ENCODE measurements at regions not wholly inside any gene's neighbourhood (a gene's known extent, or its start where the extent isn't known, plus 50 kb on each side); places are given as distances from the start of the nearest gene placed in this dataset.

DNA sequence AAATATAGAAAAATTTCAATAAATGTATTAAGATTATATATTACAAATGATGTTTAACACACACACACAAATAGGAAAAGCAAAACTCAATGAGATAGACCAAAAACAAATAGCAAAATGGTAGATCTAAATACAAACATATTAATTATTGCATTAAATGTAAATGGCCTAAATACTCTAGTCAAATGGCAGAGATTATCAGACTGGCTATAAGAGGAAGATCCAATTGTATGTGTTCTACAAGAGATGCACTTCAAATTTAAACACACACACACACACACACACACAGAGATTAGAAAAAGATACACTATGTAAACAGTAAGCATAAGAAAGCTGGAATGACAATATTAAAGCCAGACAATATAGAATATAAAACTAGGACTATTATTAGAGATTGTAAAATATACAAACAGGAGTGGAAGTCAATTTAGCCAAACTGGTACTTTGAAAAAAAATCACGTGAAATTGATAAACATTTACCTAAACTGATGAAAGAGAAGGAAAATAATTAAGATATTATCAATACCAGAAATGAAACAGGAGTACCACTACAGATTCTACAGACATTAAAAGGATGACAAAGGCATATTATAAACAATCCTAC is 150.5 kb downstream of the TBXT start:
- Histone ChIP-seq H3K9ac (ENCODE audit: low read depth in 1 of 2, low read length in 2 of 2) (no peak overlapping the region), H3K9me3 (ENCODE audit: control insufficient read depth in 4 of 4, low read length in 3 of 4) (peaks cover 0 to 9% (median under 1%) of the 10 kb centered on the region in 4 donors), H3K4me1 (ENCODE audit: control insufficient read depth in 4 of 4, insufficient read depth in 4 of 4, low read length in 3 of 4) (no peaks in the 10 kb centered on the region), H3K27me3 (ENCODE audit: control insufficient read depth in 4 of 4, insufficient read depth in 4 of 4, low read length in 3 of 4) (peaks cover 0 to 4% (median 0%) of the 10 kb centered on the region in 4 donors), H3K27ac (ENCODE audit: low read depth in 1 of 2, low read length in 2 of 2) (no peak overlapping the region), H3K4me3 (ENCODE audit: low read depth in 1 of 3, low read length in 3 of 3) (no peak overlapping the region), H3K36me3 (ENCODE audit: control insufficient read depth in 4 of 4, insufficient read depth in 3 of 4, low read depth in 1 of 4, low read length in 3 of 4) (no peaks in the 10 kb centered on the region)
- DNase-seq (ENCODE audit: low spot score) = no peak
- 54% methylated on average over 1 of the region's 1 CpG for WGBS
- TF ChIP-seq YY1 (IDR thresholded peaks at IDR 0.05) = no peak
- TF ChIP-seq RXRA (IDR thresholded peaks at IDR 0.05) = no peak

DNA sequence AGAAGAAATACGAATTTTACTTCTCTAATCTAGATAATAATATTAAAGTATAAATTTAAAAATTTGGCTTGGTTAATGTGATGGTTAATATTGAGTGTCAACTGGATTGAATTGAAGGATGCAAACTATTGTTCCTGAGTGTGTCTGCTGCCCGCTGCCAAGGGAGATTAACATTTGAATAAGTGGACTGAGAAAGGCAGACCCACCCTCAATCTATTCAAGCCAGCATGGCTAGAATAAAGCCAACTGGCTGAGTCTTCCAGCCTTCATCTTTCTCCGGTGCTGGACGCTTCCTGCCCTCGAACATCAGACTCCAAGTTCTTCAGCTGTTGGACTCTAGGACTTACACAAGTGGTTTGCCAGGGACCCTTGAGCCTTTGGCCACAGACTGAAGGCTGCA is 152.7 kb downstream of the TBXT start:
- peaks cover 0 to 16% (median 0%) of the 10 kb centered on the region in 4 donors for H3K27me3 ChIP-seq (ENCODE audit: control insufficient read depth in 4 of 4, insufficient read depth in 4 of 4, low read length in 3 of 4)
- H3K9ac ChIP-seq (ENCODE audit: low read depth in 1 of 2, low read length in 2 of 2) = no peak overlapping the region
- DNase-seq (ENCODE audit: low spot score) = no peak
- no peaks in the 10 kb centered on the region for H3K4me1 ChIP-seq (ENCODE audit: control insufficient read depth in 4 of 4, insufficient read depth in 4 of 4, low read length in 3 of 4)
- peaks cover 0 to 9% (median under 1%) of the 10 kb centered on the region in 4 donors for H3K9me3 ChIP-seq (ENCODE audit: control insufficient read depth in 4 of 4, low read length in 3 of 4)
- H3K36me3 ChIP-seq (ENCODE audit: control insufficient read depth in 4 of 4, insufficient read depth in 3 of 4, low read depth in 1 of 4, low read length in 3 of 4) = no peaks in the 10 kb centered on the region
- TF ChIP-seq FOXA1 (IDR thresholded peaks at IDR 0.05) (no peak), GABPA (IDR thresholded peaks at IDR 0.05 in 1 of 2, conservative IDR thresholded peaks at IDR 0.05 in 1 of 2) (no peak), HNF4G (IDR thresholded peaks at IDR 0.05) (no peak), RAD21 (IDR thresholded peaks at IDR 0.05) (no peak), TAF1 (conservative IDR thresholded peaks at IDR 0.05) (no peak), EGR1 (IDR thresholded peaks at IDR 0.05; ENCODE audit: low read depth in 2 of 2) (no peak), SP1 (IDR thresholded peaks at IDR 0.05) (no peak), RXRA (IDR thresholded peaks at IDR 0.05) (no peak), YY1 (IDR thresholded peaks at IDR 0.05) (no peak), NR2F2 (IDR thresholded peaks at IDR 0.05) (no peak), HNF4A (conservative IDR thresholded peaks at IDR 0.05) (no peak), JUND (IDR thresholded peaks at IDR 0.05) (no peak)
- TF ChIP-seq, protein P1, sequence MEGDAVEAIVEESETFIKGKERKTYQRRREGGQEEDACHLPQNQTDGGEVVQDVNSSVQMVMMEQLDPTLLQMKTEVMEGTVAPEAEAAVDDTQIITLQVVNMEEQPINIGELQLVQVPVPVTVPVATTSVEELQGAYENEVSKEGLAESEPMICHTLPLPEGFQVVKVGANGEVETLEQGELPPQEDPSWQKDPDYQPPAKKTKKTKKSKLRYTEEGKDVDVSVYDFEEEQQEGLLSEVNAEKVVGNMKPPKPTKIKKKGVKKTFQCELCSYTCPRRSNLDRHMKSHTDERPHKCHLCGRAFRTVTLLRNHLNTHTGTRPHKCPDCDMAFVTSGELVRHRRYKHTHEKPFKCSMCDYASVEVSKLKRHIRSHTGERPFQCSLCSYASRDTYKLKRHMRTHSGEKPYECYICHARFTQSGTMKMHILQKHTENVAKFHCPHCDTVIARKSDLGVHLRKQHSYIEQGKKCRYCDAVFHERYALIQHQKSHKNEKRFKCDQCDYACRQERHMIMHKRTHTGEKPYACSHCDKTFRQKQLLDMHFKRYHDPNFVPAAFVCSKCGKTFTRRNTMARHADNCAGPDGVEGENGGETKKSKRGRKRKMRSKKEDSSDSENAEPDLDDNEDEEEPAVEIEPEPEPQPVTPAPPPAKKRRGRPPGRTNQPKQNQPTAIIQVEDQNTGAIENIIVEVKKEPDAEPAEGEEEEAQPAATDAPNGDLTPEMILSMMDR (IDR thresholded peaks at IDR 0.05; ENCODE audit: low read depth, low read length, missing input control) = no peak
- TF ChIP-seq, protein P2, sequence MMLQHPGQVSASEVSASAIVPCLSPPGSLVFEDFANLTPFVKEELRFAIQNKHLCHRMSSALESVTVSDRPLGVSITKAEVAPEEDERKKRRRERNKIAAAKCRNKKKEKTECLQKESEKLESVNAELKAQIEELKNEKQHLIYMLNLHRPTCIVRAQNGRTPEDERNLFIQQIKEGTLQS (IDR thresholded peaks at IDR 0.05) = no peak
- TF ChIP-seq, protein P3, sequence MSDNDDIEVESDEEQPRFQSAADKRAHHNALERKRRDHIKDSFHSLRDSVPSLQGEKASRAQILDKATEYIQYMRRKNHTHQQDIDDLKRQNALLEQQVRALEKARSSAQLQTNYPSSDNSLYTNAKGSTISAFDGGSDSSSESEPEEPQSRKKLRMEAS (IDR thresholded peaks at IDR 0.05) = no peak
- TF ChIP-seq, protein P4, sequence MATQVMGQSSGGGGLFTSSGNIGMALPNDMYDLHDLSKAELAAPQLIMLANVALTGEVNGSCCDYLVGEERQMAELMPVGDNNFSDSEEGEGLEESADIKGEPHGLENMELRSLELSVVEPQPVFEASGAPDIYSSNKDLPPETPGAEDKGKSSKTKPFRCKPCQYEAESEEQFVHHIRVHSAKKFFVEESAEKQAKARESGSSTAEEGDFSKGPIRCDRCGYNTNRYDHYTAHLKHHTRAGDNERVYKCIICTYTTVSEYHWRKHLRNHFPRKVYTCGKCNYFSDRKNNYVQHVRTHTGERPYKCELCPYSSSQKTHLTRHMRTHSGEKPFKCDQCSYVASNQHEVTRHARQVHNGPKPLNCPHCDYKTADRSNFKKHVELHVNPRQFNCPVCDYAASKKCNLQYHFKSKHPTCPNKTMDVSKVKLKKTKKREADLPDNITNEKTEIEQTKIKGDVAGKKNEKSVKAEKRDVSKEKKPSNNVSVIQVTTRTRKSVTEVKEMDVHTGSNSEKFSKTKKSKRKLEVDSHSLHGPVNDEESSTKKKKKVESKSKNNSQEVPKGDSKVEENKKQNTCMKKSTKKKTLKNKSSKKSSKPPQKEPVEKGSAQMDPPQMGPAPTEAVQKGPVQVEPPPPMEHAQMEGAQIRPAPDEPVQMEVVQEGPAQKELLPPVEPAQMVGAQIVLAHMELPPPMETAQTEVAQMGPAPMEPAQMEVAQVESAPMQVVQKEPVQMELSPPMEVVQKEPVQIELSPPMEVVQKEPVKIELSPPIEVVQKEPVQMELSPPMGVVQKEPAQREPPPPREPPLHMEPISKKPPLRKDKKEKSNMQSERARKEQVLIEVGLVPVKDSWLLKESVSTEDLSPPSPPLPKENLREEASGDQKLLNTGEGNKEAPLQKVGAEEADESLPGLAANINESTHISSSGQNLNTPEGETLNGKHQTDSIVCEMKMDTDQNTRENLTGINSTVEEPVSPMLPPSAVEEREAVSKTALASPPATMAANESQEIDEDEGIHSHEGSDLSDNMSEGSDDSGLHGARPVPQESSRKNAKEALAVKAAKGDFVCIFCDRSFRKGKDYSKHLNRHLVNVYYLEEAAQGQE (IDR thresholded peaks at IDR 0.05) = no peak
- TF ChIP-seq, protein P5, sequence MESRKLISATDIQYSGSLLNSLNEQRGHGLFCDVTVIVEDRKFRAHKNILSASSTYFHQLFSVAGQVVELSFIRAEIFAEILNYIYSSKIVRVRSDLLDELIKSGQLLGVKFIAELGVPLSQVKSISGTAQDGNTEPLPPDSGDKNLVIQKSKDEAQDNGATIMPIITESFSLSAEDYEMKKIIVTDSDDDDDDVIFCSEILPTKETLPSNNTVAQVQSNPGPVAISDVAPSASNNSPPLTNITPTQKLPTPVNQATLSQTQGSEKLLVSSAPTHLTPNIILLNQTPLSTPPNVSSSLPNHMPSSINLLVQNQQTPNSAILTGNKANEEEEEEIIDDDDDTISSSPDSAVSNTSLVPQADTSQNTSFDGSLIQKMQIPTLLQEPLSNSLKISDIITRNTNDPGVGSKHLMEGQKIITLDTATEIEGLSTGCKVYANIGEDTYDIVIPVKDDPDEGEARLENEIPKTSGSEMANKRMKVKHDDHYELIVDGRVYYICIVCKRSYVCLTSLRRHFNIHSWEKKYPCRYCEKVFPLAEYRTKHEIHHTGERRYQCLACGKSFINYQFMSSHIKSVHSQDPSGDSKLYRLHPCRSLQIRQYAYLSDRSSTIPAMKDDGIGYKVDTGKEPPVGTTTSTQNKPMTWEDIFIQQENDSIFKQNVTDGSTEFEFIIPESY (IDR thresholded peaks at IDR 0.05) = no peak
- WGBS = 47% methylated on average over 5 of the region's 5 CpGs
- no peak overlapping the region for H3K4me3 ChIP-seq (ENCODE audit: low read depth in 1 of 3, low read length in 3 of 3)
- H3K27ac ChIP-seq (ENCODE audit: low read depth in 1 of 2, low read length in 2 of 2) = no peak overlapping the region
